ENCODE measurements at regions not wholly inside any gene's neighbourhood (a gene's known extent, or its start where the extent isn't known, plus 50 kb on each side); places are given as distances from the start of the nearest gene placed in this dataset.
"Not testable (repeated sequence)": the region's sequence is repeated elsewhere in the genome, so short reads cannot be mapped to it uniquely, and the experiment has no call there.

DNA sequence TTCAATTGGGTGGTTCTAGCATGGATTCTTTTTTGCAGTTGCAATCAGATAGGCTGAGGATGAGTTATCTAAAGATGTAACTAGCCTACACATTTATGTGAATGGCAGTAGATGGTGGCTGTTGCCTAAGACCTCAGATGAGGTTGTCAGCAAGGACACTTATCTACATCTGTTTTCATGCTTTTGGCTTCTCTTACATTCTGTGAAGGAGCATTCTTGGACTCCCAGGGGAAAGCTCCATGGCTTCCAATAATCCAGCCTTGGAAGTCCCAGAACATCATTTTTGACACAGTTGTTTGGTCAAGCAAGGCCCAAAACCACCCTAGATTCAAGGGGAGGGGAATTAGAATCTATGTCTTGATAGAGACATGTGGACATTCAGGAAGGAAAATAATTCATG is 332.2 kb upstream of the RBMS3 start:
- DNase-seq (ENCODE audit: low read depth in 2 of 2), result no peak

DNA sequence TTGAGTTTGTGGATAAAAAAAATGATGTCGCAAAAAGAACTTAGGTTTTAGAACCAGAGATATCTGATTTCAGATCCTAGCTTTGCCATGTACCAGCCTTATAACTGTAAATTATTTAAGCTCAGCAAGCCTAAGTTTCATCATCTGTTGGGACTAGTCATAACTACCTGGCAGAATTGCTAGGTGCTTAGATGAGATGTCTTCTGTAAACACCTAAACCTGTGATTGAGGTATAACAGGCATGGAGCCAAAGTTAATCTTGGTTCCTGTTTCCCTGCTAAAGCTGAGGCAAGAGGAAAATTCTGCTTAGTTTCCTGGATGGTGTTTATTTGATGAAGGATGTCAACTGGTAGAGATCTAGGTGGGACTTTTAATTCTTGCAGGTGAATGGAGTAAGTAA is 331.3 kb upstream of the RBMS3 start:
- DNase-seq (ENCODE audit: low read depth in 2 of 2), result no peak

DNA sequence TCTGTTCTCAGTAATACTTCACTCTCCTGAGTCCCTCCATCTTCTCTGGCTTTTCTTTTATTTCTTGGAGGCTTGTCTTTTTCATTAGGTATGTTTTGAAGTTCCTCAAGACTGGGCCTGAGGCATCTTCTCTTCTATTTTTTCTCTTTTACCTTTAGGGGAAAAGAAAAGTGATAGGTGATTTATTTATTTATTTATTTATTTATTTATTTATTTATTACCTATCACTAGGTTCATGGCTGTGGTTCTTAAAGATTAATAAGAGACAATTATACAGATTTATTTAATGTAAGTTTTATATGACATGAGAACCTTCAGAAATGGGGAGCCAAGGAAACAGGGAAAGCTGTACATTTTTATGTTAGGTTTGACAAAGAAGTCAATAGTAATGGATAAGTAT is 330.3 kb upstream of the RBMS3 start:
- DNase-seq (ENCODE audit: low read depth in 2 of 2), result no peak

DNA sequence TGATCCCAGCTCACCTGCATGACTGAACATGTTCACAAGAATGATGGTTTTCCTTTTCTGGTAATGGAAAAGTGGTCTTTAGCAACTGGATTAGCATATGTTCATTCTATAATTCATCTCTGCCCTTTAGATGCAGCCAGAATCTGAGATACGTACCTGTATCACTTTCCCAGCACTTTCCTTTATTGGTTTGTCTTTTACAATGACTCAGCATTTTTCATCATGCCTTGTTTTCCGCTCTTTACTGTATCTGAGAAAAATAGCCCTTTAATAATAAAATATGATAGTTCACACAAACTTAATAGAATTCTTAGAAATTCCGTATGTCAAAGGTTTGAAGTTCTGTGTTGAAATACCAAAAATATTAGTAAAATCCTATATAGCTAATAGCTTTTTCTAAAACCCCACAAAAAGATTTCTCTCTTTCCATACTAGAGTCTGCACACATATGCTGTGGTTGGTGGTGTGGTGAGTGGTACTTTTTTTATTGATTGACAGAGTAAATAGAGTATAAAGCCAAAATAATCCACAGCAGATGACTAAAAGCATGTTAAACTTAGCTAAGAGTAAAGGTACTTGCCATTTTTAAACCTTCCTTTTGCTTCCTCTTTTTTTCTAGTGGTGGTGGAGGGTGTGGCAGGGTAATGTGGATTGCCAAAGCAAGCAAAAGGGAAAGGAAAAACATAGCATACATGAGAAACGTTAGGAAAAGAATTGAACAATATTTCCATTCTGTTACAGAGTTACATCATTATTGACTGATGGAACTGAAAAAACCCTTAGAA is 328.9 kb upstream of the RBMS3 start:
- DNase-seq (ENCODE audit: low read depth in 2 of 2), result no peak

DNA sequence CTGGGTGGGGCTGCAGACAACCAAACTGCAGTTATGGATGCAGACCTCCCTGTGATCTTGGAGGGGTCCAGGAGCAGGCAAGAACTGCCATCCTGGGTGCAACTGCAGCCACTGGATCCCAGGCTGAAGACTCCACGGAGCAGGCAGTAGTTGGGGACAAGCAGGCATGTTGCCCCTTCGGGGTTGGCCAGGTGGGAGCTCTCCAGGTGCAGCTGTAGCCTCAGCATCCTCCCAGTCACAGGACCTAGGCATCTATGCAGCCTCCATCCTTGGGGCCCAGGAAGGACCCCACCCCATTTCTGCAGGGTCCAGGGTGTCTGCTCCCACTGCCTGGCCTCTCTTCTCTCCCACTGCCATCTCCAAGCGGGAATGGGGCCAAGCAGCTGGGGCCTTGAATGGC is 322.2 kb upstream of the RBMS3 start:
- DNase-seq (ENCODE audit: low read depth in 2 of 2), result no peak

DNA sequence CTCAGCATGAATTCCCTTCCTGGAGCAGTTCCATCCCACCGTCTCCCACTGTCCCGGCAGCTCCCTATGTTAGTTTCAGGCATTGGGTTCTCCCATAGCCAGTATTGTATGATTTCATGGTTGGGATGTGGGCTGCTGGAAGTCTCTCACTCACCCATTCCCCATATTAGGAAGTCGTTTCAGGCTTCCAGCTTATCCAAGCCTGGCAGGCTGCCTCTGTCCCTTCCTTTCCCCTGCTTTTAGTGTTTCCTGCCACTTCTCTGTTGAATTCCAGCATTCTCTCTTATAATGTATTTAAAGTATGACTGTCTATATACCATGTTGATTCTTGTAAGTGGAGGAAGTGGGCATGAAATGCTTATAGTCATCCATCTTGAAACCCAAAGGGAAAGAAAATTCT is 309.7 kb upstream of the RBMS3 start:
- no peak for DNase-seq (ENCODE audit: low read depth in 2 of 2)

DNA sequence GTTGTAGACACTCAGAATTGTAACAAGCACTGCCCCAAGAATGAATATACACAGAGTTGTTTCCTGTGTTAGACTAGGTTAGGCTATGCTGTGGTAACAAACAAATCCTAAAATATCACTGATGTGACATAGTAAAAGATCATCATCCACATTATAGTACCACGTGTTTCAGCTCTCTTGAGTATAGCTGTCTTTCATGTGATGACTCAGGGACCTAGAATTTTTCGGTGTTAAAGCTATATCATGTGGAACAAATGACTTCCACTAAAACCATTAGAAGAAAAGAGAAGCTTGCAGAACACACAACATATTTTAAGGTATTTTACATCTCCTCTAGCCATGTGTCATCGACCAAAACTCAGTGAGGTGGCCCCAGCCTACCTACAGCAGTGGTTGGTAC is 307.9 kb upstream of the RBMS3 start:
- no peak for DNase-seq (ENCODE audit: low read depth in 2 of 2)

DNA sequence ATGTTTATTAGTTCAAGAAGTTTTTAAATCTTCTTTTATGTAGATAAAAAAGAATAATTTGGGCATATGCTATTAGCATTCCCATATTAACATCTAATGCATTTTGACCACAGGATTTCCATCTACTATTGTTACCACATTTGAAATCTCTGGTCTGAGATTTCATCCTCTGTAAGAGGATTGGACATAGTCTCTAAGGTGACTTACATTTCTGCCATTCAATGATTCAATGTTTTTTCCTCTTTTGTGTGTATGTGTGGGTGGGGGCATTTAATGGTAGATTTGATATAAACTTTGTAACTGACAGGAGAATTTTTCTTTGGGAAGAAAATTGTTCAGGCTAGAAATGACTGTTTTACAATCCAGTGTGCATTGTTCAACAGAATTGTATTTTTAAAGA is 307.3 kb upstream of the RBMS3 start:
- no peak for DNase-seq (ENCODE audit: low read depth in 2 of 2)

DNA sequence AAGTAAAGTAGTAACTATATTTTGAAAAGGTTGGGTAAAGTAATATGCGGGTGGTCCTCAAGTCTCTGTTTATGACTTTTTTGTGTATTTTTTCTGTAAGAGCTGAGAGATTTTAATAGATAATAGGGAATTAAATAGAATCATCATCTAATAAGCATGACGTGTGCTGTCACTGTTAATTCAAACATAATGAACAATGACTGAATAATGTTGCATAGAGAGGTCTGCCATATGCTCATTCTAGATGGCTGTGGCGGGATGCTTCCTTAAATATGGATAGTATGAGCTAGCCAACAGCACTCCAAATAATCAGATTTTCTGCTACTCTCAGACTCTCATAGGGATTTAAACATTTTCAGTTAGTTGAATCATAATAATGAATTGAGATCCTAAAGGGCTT is 302.8 kb upstream of the RBMS3 start:
- DNase-seq (ENCODE audit: low read depth in 2 of 2), result no peak

DNA sequence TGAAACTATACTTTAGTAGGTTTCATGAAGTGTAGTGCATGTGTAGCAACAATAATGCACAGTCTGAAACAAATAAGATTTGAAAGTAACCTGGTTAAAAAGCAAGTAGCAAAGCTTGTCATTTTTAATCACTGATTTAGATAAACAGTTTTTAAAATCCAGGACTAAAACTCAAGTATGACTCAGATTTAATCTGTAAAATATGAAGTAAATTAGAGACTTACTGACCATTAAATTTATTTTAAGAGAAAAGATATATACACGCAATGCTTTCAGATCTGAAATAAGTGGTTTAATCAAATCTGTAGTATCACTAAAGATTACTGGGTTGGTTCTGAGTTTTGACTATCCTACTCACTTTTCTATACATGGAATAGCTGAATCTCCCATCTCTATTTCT is 300.7 kb upstream of the RBMS3 start:
- no peak for DNase-seq (ENCODE audit: low read depth in 2 of 2)

DNA sequence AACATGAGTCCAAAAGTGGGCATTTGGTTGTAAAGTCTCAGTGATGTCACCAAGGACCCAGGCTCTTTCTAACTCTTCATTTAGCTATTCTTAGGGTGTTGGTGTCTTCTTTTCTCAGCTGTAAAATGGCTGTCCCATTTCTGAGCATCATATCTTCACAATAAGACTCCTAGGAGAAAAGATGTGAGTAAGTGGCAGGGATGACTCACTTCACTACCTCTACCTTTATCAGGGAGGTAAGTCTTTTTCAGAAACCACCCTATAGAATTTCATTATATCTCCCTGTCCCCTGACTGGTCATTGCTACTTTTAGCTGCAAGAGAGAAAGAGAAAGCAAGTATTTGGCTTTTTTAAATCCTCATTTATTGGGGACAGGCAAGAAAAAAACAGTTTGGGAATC is 300.2 kb upstream of the RBMS3 start:
- DNase-seq (ENCODE audit: low read depth in 2 of 2), result no peak

DNA sequence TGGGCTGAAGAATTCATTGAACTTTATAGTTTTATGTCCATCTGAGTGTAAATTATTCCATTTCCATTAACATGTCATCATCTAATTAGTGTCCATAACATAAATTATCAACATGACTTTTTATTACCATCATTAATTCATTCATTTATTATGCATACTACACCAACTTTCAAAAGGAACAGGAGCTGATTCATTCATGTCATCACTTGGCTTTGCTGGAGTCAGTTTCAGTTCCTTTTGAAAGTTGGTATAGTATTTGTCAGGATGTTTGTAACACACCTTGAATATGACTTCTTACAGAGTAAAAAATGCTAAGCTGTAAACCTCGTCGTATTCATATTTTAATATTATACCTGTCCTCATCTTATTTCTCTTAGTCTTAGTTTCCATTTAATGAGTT is 298.0 kb upstream of the RBMS3 start:
- no peak for DNase-seq (ENCODE audit: low read depth in 2 of 2)

DNA sequence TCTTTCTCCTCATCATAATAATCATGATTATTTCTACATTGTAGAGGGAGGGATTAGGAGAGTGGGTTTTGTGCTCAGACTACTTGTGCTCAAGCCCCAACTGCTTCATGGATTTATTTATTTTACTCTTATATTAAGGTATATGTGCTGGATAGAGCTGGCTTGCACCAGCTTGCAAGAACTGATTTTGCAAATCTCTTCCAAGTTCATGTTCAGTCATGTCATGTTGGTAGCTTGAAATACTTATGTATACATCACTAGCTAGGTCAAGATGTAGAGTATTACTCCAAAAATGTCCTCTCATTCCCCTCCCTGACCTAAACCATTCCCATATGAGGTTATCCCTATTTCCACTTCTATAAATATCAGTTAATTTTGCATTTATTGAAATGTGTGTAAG is 293.9 kb upstream of the RBMS3 start:
- no peak for DNase-seq (ENCODE audit: low read depth in 2 of 2)

DNA sequence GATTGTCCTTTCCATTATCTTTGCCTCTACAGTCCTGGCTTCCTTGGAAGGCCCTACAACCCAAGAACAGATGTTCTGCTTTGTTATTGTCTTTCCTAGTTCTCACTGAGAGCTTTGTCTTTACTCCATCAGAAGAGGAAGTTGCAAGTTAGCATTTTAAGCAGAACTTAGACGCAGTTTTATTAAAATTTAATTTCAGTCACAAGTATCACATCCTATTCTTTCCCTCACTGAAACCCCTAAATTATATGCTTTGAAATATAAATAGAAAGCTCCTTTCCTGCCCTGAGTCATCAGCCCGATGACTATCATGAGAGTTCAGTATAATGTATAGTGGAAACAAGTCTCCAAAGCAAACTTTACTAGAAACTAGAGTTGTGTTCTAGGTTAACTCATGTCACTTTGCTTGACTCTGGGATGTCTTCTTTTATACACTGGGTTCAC is 291.2 kb upstream of the RBMS3 start:
- no peak for DNase-seq (ENCODE audit: low read depth in 2 of 2)

DNA sequence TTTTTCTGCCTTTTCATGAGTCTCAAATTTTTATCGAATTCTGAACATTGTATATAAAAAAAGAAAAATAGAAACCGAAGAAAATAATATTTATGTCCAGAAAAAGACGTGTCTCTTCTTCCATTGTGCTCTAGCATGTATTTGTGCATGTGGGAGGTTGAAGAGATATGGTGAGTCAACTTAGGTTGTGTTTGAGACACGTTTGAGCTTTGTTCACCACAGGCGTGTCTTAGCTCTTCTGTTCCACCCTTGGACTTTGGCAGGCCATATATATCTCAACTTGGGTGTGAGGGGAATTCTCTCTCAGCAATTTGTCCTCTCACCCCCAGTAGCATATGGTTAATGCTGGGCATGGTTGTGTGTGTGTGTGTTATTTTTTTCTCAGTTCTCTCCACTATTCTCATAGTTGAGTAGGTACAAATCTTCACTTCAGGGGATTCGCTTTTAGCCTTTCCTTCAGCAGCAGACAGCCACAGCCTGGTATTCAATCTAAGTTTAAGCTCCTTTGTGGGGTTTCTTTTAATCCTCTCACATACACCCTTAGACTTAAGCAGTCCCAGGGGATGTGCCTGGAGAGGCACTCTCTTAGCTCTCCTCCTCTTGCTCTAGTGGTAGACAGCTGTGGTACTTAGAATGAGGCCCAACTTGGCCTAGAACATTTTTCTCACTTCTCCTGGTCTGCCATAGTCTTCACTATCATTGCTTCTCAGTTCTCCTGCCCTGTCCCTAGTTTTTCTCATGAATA is 286.5 kb upstream of the RBMS3 start:
- DNase-seq (ENCODE audit: low read depth in 2 of 2), result no peak

DNA sequence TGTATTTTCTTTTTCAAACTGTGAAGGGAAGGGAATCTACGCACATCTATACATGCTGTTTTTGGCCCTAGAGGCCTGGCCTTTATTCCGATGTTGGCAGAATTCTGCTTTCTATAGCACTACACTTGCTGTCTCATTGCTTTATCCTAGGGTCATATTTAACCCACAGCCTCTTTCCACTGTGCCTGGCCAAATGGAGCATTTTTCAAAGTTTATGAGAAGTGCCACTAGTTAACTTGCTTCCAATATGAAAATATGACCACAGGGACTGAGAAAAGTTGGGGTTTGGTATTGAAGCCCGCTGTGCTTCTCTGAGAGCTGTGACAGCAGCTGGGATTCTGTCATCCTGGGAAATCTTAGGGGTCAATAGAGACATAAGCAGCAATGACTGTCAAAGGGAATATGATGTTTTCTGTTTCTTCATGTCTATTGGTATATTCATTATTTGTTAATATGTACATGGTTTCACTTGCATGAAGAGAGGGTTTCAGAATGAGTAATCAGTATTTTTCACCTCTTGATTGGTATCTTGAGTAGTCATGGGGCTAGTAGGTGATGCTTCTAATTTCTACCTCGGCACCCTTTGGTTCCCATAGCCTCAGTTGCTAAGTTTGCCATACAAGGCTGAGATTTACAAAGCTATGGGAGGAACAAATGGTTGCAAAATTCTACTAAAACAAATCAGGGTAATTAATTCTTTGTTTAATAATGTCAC is 275.8 kb upstream of the RBMS3 start:
- DNase-seq (ENCODE audit: low read depth in 2 of 2), result no peak

DNA sequence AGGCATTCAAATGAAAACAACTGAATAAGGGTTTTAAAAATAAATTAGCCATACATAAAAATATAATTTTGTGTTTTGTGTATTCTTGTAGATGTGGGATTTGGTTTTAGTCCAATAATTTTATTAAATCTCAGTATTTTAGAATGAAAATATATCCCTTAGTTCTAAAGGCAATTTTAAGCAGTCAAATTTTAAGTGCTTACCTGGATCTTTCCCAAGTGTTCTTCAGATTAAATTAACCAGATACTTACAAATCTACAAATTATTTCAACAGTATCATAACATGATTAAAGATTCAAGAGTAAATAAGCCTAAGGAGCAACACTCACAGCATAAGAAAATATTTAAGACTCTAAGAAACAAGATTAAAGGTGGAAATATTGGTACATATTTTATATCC is 275.0 kb upstream of the RBMS3 start:
- DNase-seq (ENCODE audit: low read depth in 2 of 2), result no peak

DNA sequence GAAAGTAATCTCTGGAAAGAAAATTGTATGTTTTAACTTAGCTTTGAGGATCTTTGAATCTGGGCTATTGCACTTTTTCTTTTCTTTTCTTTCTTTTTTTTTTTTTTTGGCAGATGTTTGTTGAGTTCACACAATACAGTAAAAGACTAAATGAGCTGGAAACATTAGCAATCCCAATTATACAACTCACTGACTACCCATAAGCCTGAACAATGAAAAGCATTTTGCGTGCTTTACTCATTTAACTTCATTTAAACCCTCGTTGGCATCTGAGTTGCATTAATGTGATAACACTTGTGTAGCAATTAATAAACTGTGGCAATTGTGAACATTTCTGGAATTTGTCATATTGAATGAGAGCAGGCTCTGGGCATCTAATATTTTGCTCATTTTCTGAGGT is 269.4 kb upstream of the RBMS3 start:
- DNase-seq (ENCODE audit: low read depth in 2 of 2), result no peak

DNA sequence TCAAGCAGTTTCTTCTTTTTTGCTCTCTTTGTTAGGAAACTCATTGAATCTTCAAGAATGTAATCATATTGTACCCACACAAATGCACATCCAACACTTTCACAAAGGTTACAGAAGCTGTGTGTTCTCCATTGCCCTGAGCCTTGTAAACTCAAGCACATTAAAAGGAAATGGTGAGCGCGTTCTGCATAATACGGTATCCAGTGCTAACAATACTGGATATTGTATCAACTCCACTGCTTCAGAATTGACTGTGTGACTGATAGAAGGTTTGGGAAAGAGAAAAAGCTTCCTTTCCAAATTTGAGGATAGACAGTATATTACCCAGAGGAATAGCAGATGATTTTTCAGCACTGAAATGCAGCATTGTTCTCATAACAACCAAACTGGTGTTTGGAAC is 268.9 kb upstream of the RBMS3 start:
- DNase-seq (ENCODE audit: low read depth in 2 of 2), result no peak

DNA sequence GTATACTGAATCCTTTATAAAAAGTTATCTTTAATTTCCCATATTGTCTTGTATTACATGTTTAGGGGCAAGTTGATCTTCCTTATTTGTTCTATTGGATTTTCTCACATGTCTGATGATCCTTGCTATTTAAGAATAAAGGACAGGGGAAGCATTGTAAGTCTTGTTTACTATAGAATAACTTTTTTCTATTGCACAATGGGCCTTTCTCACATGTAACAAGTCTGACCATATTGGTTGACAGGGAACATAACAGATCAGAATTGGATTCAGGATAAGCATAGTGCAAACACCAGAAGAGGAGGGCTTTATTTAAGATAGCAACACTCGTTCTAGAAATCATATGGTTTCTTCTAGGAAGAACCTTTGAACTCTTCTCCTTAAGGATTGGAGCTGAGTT is 257.9 kb upstream of the RBMS3 start:
- no peak for DNase-seq (ENCODE audit: low read depth in 2 of 2)

DNA sequence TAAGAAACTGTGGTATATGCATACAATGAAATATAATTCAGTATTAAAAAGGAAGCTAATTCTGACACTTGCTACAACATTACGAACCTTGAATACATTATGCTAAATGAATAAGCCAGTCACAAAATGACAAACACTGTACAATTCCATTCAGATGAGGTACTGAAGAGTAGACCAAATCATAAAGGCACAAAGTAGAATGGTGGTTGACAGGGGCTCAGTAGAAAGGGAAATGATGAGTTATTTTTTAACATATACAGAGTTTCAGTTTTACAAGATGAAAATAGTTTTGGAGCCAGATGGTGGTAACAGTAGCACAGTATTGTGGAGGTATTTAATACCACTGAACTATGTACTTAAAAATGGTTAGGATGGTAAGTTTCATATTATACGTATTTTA is 254.6 kb upstream of the RBMS3 start:
- no peak for DNase-seq (ENCODE audit: low read depth in 2 of 2)

DNA sequence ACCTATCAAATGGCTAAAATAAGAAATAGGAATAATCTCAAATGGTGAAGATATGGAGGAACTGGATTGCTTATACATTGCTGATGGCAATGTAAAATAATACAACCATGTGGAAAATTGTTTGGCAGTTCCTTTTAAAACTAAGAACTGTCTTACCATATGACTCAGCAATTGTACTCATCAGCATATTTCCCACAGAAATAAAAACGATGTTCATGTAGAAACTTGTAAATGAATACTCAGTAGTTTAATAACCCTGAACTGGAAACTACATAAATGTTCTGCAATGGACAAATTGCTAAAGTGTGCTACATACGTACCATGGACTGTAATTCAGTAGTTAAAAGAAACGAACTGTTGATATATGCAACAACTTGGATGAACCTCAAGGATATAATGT is 253.9 kb upstream of the RBMS3 start:
- no peak for DNase-seq (ENCODE audit: low read depth in 2 of 2)

DNA sequence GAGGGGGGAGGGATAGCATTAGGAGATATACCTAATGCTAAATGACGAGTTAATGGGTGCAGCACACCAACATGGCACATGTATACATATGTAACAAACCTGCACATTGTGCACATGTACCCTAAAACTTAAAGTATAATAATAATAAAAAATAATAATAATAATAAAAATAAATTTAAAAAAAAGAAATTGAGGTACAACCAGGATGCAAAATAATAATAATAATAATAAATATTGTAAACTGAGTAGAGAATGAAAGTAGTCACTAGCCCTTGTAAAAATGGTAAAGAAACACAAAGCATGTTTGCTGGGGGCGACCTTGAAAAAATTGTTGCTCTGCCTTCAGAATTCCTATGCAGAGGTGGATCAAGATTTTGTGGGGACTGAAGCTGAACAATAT is 249.7 kb upstream of the RBMS3 start:
- DNase-seq (ENCODE audit: low read depth in 2 of 2), result not testable (repeated sequence)

All from stimulated activated CD4-positive, alpha-beta T cell treated with anti-CD3 and anti-CD28 coated beads, Interleukin-12 subunit alpha, Interleukin-12 subunit beta, amount 100 ng/mL, for 24 hours (primary cell).